HCT116 (cell line): ENCODE measurements at regions not wholly inside any gene's neighbourhood (a gene's known extent, or its start where the extent isn't known, plus 50 kb on each side); places are given as distances from the start of the nearest gene placed in this dataset.

Source experiments
- CTCF ChIP-seq, 3 experiments: fragments of 200-600 bp in 1 of 3; sonication (generic) in 1 of 3; IDR thresholded peaks in 2 of 3; conservative IDR thresholded peaks in 1 of 3; 2 replicates each; pipeline ENCODE4 v1.5.1; 2012 to 2017; ENCODE audit warnings: low read depth in 2 of 3, low read length in 2 of 3, antibody characterized with exemption in 1 of 3, borderline replicate concordance in 1 of 3, control low read depth in 1 of 3, mild to moderate bottlenecking in 1 of 3, mixed read lengths in 1 of 3, mixed run types in 1 of 3, moderate library complexity in 1 of 3; ENCODE audit not compliant: insufficient read depth in 1 of 3
- EGR1 ChIP-seq: IDR thresholded peaks from 2 replicates; pipeline ENCODE4 v1.6.1; 2012; ENCODE audit warnings: low read depth
- ELF1 ChIP-seq: IDR thresholded peaks from 2 replicates; pipeline ENCODE4 v1.6.1; 2012; ENCODE audit warnings: low read depth, borderline replicate concordance
- FOSL1 ChIP-seq: IDR thresholded peaks from 2 replicates; pipeline ENCODE4 v1.6.1; 2012; ENCODE audit warnings: low read depth
- POLR2A ChIP-seq: IDR thresholded peaks from 2 replicates; pipeline ENCODE4 v1.7.0; 2011; ENCODE audit warnings: borderline replicate concordance; ENCODE audit not compliant: insufficient read depth, insufficient read length; ENCODE audit errors: extremely low read depth
- POLR2AphosphoS5 ChIP-seq: IDR thresholded peaks from 2 replicates; pipeline ENCODE4 v1.6.1; 2011; ENCODE audit warnings: mild to moderate bottlenecking, low read depth, low read length, moderate library complexity
- YY1 ChIP-seq: IDR thresholded peaks from 2 replicates; pipeline ENCODE4 v1.6.1; 2011; ENCODE audit warnings: low read length, low read depth, moderate library complexity, mild to moderate bottlenecking; ENCODE audit not compliant: insufficient replicate concordance; ENCODE audit errors: extremely low read depth
- ZBTB33 ChIP-seq: IDR thresholded peaks from 2 replicates; pipeline ENCODE4 v1.6.1; 2011; ENCODE audit warnings: mild to moderate bottlenecking, low read length, moderate library complexity; ENCODE audit not compliant: insufficient replicate concordance; ENCODE audit errors: extremely low read depth
- TF ChIP-seq, protein P1 (sequence below): IDR thresholded peaks from 2 replicates; pipeline ENCODE4 v1.6.1; 2012; ENCODE audit warnings: low read depth

- no peak for TF ChIP-seq POLR2A
- TF ChIP-seq POLR2AphosphoS5 = no peak
- no peak for TF ChIP-seq ZBTB33
- no peak for TF ChIP-seq FOSL1
- TF ChIP-seq, protein P1, sequence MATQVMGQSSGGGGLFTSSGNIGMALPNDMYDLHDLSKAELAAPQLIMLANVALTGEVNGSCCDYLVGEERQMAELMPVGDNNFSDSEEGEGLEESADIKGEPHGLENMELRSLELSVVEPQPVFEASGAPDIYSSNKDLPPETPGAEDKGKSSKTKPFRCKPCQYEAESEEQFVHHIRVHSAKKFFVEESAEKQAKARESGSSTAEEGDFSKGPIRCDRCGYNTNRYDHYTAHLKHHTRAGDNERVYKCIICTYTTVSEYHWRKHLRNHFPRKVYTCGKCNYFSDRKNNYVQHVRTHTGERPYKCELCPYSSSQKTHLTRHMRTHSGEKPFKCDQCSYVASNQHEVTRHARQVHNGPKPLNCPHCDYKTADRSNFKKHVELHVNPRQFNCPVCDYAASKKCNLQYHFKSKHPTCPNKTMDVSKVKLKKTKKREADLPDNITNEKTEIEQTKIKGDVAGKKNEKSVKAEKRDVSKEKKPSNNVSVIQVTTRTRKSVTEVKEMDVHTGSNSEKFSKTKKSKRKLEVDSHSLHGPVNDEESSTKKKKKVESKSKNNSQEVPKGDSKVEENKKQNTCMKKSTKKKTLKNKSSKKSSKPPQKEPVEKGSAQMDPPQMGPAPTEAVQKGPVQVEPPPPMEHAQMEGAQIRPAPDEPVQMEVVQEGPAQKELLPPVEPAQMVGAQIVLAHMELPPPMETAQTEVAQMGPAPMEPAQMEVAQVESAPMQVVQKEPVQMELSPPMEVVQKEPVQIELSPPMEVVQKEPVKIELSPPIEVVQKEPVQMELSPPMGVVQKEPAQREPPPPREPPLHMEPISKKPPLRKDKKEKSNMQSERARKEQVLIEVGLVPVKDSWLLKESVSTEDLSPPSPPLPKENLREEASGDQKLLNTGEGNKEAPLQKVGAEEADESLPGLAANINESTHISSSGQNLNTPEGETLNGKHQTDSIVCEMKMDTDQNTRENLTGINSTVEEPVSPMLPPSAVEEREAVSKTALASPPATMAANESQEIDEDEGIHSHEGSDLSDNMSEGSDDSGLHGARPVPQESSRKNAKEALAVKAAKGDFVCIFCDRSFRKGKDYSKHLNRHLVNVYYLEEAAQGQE = no peak
- no peak for TF ChIP-seq CTCF (IDR thresholded peaks at IDR 0.05 in 2 of 3, conservative IDR thresholded peaks at IDR 0.05 in 1 of 3; ENCODE audit: borderline replicate concordance in 1 of 3, insufficient read depth in 1 of 3, low read depth in 2 of 3, low read length in 2 of 3)
- no peak for TF ChIP-seq EGR1
- no peak for TF ChIP-seq YY1
- TF ChIP-seq ELF1 = no peak
Observed at GRCh38 chr18:39555496-39555895, 1989.9 kb upstream of the CELF4 start.
